ENCODE measurements at regions not wholly inside any gene's neighbourhood (a gene's known extent, or its start where the extent isn't known, plus 50 kb on each side); places are given as distances from the start of the nearest gene placed in this dataset.

- H3K4me3 ChIP-seq, result no peak overlapping the region
- no peak overlapping the region for H3K9ac ChIP-seq (ENCODE audit: insufficient read depth in 1 of 2, low read length in 2 of 2)
- ATAC-seq (ENCODE audit: insufficient read depth, low FRiP score), result no peak
- no peak overlapping the region for H3K27ac ChIP-seq (ENCODE audit: low read depth in 1 of 2, low read length in 1 of 2)
- peak in 2 of 3 donors; percentile 59 to 74 for DNase-seq
- no peaks in the 10 kb centered on the region for H3K9me3 ChIP-seq (ENCODE audit: control insufficient read depth in 4 of 4, insufficient read depth in 3 of 4, low read length in 3 of 4)
- H3K36me3 ChIP-seq (ENCODE audit: control insufficient read depth in 4 of 4, insufficient read depth in 4 of 4, low read length in 4 of 4), result no peaks in the 10 kb centered on the region
- no peak for TF ChIP-seq CTCF (IDR thresholded peaks at IDR 0.05; ENCODE audit: control extremely low read depth, extremely low read depth)
- H3K27me3 ChIP-seq (ENCODE audit: control insufficient read depth in 3 of 3, insufficient read depth in 3 of 3, low read length in 2 of 3), result no peaks in the 10 kb centered on the region
- WGBS, 2 donors, result 86 to 88% methylated on average over 3 of the region's 3 CpGs
- peaks cover 0 to 7% (median 0%) of the 10 kb centered on the region in 5 donors for H3K4me1 ChIP-seq (ENCODE audit: control insufficient read depth in 5 of 5, insufficient read depth in 5 of 5, low read length in 5 of 5)
Measured at GRCh38 chr18:55086906-55087305, 127.6 kb upstream of the CCDC68 start.

- H3K27me3 ChIP-seq (ENCODE audit: control insufficient read depth in 3 of 3, insufficient read depth in 3 of 3, low read length in 2 of 3), result no peaks in the 10 kb centered on the region
- no peak overlapping the region for H3K4me3 ChIP-seq
- ATAC-seq (ENCODE audit: insufficient read depth, low FRiP score) (no peak), DNase-seq (no peak)
- no peaks in the 10 kb centered on the region for H3K9me3 ChIP-seq (ENCODE audit: control insufficient read depth in 4 of 4, insufficient read depth in 3 of 4, low read length in 3 of 4)
- H3K27ac ChIP-seq (ENCODE audit: low read depth in 1 of 2, low read length in 1 of 2), result no peak overlapping the region
- H3K4me1 ChIP-seq (ENCODE audit: control insufficient read depth in 5 of 5, insufficient read depth in 5 of 5, low read length in 5 of 5), result peaks cover 0 to 6% (median 0%) of the 10 kb centered on the region in 5 donors
- 87% methylated on average over 4 of the region's 4 CpGs for WGBS, 2 donors
- TF ChIP-seq CTCF (IDR thresholded peaks at IDR 0.05; ENCODE audit: control extremely low read depth, extremely low read depth), result no peak
- no peaks in the 10 kb centered on the region for H3K36me3 ChIP-seq (ENCODE audit: control insufficient read depth in 4 of 4, insufficient read depth in 4 of 4, low read length in 4 of 4)
- no peak overlapping the region for H3K9ac ChIP-seq (ENCODE audit: insufficient read depth in 1 of 2, low read length in 2 of 2)
Measured at GRCh38 chr18:55085557-55086285, 126.5 kb upstream of the CCDC68 start.

- 78 to 79% methylated on average over 1 of the region's 1 CpG for WGBS, 2 donors
- Histone ChIP-seq H3K9me3 (ENCODE audit: control insufficient read depth in 4 of 4, insufficient read depth in 3 of 4, low read length in 3 of 4) (peaks cover 0 to 3% (median 0%) of the 10 kb centered on the region in 4 donors), H3K4me3 (no peak overlapping the region), H3K27ac (ENCODE audit: low read depth in 1 of 2, low read length in 1 of 2) (no peak overlapping the region), H3K4me1 (ENCODE audit: control insufficient read depth in 5 of 5, insufficient read depth in 5 of 5, low read length in 5 of 5) (peaks cover 0 to 14% (median 4%) of the 10 kb centered on the region in 5 donors), H3K9ac (ENCODE audit: insufficient read depth in 1 of 2, low read length in 2 of 2) (no peak overlapping the region), H3K36me3 (ENCODE audit: control insufficient read depth in 4 of 4, insufficient read depth in 4 of 4, low read length in 4 of 4) (no peaks in the 10 kb centered on the region), H3K27me3 (ENCODE audit: control insufficient read depth in 3 of 3, insufficient read depth in 3 of 3, low read length in 2 of 3) (no peaks in the 10 kb centered on the region)
- DNase-seq (no peak), ATAC-seq (ENCODE audit: insufficient read depth, low FRiP score) (no peak)
- TF ChIP-seq CTCF (IDR thresholded peaks at IDR 0.05; ENCODE audit: control extremely low read depth, extremely low read depth), result no peak
Measured at GRCh38 chr18:55084550-55084949, 125.3 kb upstream of the CCDC68 start.

Measured in lung (tissue), 11 donors.